M059J (cell line): ENCODE measurements at regions not wholly inside any gene's neighbourhood (a gene's known extent, or its start where the extent isn't known, plus 50 kb on each side); places are given as distances from the start of the nearest gene placed in this dataset.

ENCODE experiments used
- DNase-seq: peaks from one replicate; pipeline ENCODE4 v3.0.0-alpha.2; 2012; ENCODE audit warnings: low read depth

GRCh38 chr10:10774416-10774815 is 243.3 kb upstream of the CELF2 start:
- DNase-seq: no peak

GRCh38 chr10:10776363-10776762 is 241.3 kb upstream of the CELF2 start:
- no peak for DNase-seq

GRCh38 chr10:10777279-10777678 is 240.4 kb upstream of the CELF2 start:
- DNase-seq: no peak

- no peak for DNase-seq
Observed at GRCh38 chr10:10777723-10778122, 239.9 kb upstream of the CELF2 start.

- no peak for DNase-seq
Observed at GRCh38 chr10:10778959-10779358, 238.7 kb upstream of the CELF2 start.

- DNase-seq: no peak
Observed at GRCh38 chr10:10779511-10779910, 238.2 kb upstream of the CELF2 start.

- no peak for DNase-seq
Observed at GRCh38 chr10:10780746-10781145, 236.9 kb upstream of the CELF2 start.

- DNase-seq: peak; percentile 62
Observed at GRCh38 chr10:10782603-10783002, 235.1 kb upstream of the CELF2 start.

GRCh38 chr10:10785627-10786026 is 232.0 kb upstream of the CELF2 start:
- DNase-seq: peak; percentile 13

GRCh38 chr10:10786109-10787090 is 231.3 kb upstream of the CELF2 start:
- peak; percentile 9 for DNase-seq

- no peak for DNase-seq
Observed at GRCh38 chr10:10787586-10787985, 230.1 kb upstream of the CELF2 start.

GRCh38 chr10:10788761-10789160 is 228.9 kb upstream of the CELF2 start:
- no peak for DNase-seq

- DNase-seq: no peak
Observed at GRCh38 chr10:10791869-10792268, 225.8 kb upstream of the CELF2 start.

- peak; percentile 63 for DNase-seq
Observed at GRCh38 chr10:10792681-10793080, 225.0 kb upstream of the CELF2 start.

GRCh38 chr10:10794046-10794445 is 223.6 kb upstream of the CELF2 start:
- DNase-seq: peak; percentile 36

GRCh38 chr10:10794791-10795191 is 222.9 kb upstream of the CELF2 start:
- peak; percentile 70 for DNase-seq

GRCh38 chr10:10796061-10796773 is 221.5 kb upstream of the CELF2 start:
- DNase-seq: no peak

GRCh38 chr10:10796774-10797415 is 220.8 kb upstream of the CELF2 start:
- DNase-seq: no peak

GRCh38 chr10:10797513-10797912 is 220.2 kb upstream of the CELF2 start:
- DNase-seq: no peak

GRCh38 chr10:10798102-10798863 is 219.4 kb upstream of the CELF2 start:
- DNase-seq: no peak

GRCh38 chr10:10798864-10799192 is 218.8 kb upstream of the CELF2 start:
- DNase-seq: no peak

- DNase-seq: no peak
Observed at GRCh38 chr10:10800961-10801360, 216.7 kb upstream of the CELF2 start.
